H1 (cell line): ENCODE measurements at regions not wholly inside any gene's neighbourhood (a gene's known extent, or its start where the extent isn't known, plus 50 kb on each side); places are given as distances from the start of the nearest gene placed in this dataset.
A peak's percentile ranks its signal among the peaks of the same experiment; 100 is the strongest.

Source experiments
- CTCF ChIA-PET: fragments of 300-600 bp; sonication (Branson Sonifier 250); formaldehyde crosslinking; loops from one replicate; lab custom pipeline; 2021; ENCODE audit not compliant: partially characterized antibody; lab: Charles Lee
- POLR2A ChIA-PET: fragments of 300-600 bp; sonication (Branson Sonifier 250); formaldehyde crosslinking; loops from one replicate; lab custom pipeline; 2021; ENCODE audit warnings: inconsistent platforms; ENCODE audit not compliant: partially characterized antibody; lab: Charles Lee
- DNase-seq, 2 experiments: peaks; one replicate each; pipeline versions ENCODE4 v3.0.0 to v3.0.0-alpha.2; 2010 to 2022; ENCODE audit warnings: low spot score in 2 of 2, low read depth in 1 of 2, mixed read lengths in 1 of 2
- FAIRE-seq: peaks from 2 replicates; lab custom pipeline; 2011; peaks lifted over from hg19 to GRCh38; lab: Jason Lieb, UNC
- H2AFZ ChIP-seq: 2 replicates; pipeline ENCODE4 v1.8.1; 2012; ENCODE audit warnings: low read length, inconsistent platforms
- H2AK5ac ChIP-seq: 2 replicates; pipeline ENCODE4 v1.6.1; 2013; ENCODE audit warnings: low read depth, low read length
- H2BK120ac ChIP-seq: replicated peaks from 2 replicates; pipeline ENCODE3; 2013; ENCODE audit warnings: low read depth, low read length, inconsistent platforms
- H2BK12ac ChIP-seq: 2 replicates; pipeline ENCODE4 v1.6.1; 2013; ENCODE audit warnings: low read depth, low read length
- H2BK15ac ChIP-seq: 2 replicates; pipeline ENCODE4 v1.6.1; 2013; ENCODE audit warnings: low read length
- H2BK20ac ChIP-seq: 2 replicates; pipeline ENCODE4 v1.6.1; 2013; ENCODE audit warnings: low read length
- H2BK5ac ChIP-seq: 2 replicates; pipeline ENCODE4 v1.6.1; 2013; ENCODE audit warnings: low read depth, low read length
- H3K14ac ChIP-seq: 2 replicates; pipeline ENCODE4 v1.6.1; 2013; ENCODE audit warnings: inconsistent platforms; ENCODE audit not compliant: insufficient read length
- H3K18ac ChIP-seq: 2 replicates; pipeline ENCODE4 v1.6.1; 2013; ENCODE audit warnings: low read length; ENCODE audit errors: extremely low read depth
- H3K23ac ChIP-seq: 2 replicates; pipeline ENCODE4 v1.6.1; 2013; ENCODE audit warnings: inconsistent platforms; ENCODE audit not compliant: insufficient read length
- H3K23me2 ChIP-seq: 2 replicates; pipeline ENCODE4 v1.6.1; 2013; ENCODE audit warnings: low read depth, low read length
- H3K27ac ChIP-seq: 2 replicates; pipeline ENCODE4 v1.6.1; 2011; ENCODE audit warnings: low read depth, low read length, inconsistent platforms
- H3K27me3 ChIP-seq, 4 experiments: replicated peaks in 1 of 4; 1 replicate in 1 of 4; 2 replicates in 3 of 4; pipeline versions ENCODE4 v1.6.1 to v1.8.1; 2011 to 2013; ENCODE audit warnings: low read length in 3 of 4, mild to moderate bottlenecking in 3 of 4, inconsistent platforms in 2 of 4, mixed read lengths in 2 of 4, moderate library complexity in 1 of 4; ENCODE audit not compliant: control insufficient read depth in 3 of 4, insufficient read depth in 3 of 4; ENCODE audit errors: extremely low read depth in 1 of 4
- H3K36me3 ChIP-seq, 4 experiments: 2 replicates each; pipeline versions ENCODE4 v1.6.1 to v1.8.1; 2011 to 2013; ENCODE audit warnings: mild to moderate bottlenecking in 4 of 4, low read length in 3 of 4, moderate library complexity in 2 of 4, control low read depth in 1 of 4, inconsistent platforms in 1 of 4; ENCODE audit not compliant: insufficient read depth in 4 of 4, control insufficient read depth in 2 of 4
- H3K4ac ChIP-seq: replicated peaks from 2 replicates; pipeline ENCODE3; 2013; ENCODE audit warnings: low read length, low read depth, mixed read lengths, inconsistent platforms; ENCODE audit not compliant: insufficient read length
- H3K4me1 ChIP-seq, 4 experiments: replicated peaks in 1 of 4; 1 replicate in 1 of 4; 2 replicates in 3 of 4; pipeline versions ENCODE4 v1.6.1 to v1.8.1; 2011 to 2013; ENCODE audit warnings: low read length in 3 of 4, inconsistent platforms in 2 of 4, mixed read lengths in 1 of 4; ENCODE audit not compliant: insufficient read depth in 4 of 4, control insufficient read depth in 3 of 4
- H3K4me2 ChIP-seq, 2 experiments: 2 replicates each; pipeline versions ENCODE4 v1.6.1 to v1.8.1; 2011 to 2013; ENCODE audit warnings: low read depth in 2 of 2, low read length in 2 of 2, control low read depth in 1 of 2, inconsistent platforms in 1 of 2, mild to moderate bottlenecking in 1 of 2; ENCODE audit not compliant: insufficient read depth in 1 of 2
- H3K4me3 ChIP-seq, 4 experiments: fragments of 200-600, 300-600 bp in 1 of 4; sonication (generic), shearing (Covaris generic), sonication (Bioruptor Twin) in 1 of 4; 2 replicates each; pipeline versions ENCODE4 v1.5.1 to v1.8.1; 2011 to 2016; ENCODE audit warnings: low read length in 4 of 4, low read depth in 3 of 4, control low read depth in 2 of 4, inconsistent platforms in 2 of 4, mild to moderate bottlenecking in 2 of 4, mixed read lengths in 1 of 4, moderate library complexity in 1 of 4; ENCODE audit not compliant: insufficient read depth in 2 of 4; ENCODE audit errors: extremely low read depth in 1 of 4
- H3K56ac ChIP-seq: replicated peaks from 2 replicates; pipeline ENCODE3; 2013; ENCODE audit warnings: low read depth, mild to moderate bottlenecking, mixed read lengths, low read length, inconsistent platforms; ENCODE audit not compliant: insufficient read length
- H3K79me1 ChIP-seq: 2 replicates; pipeline ENCODE4 v1.6.1; 2013; ENCODE audit warnings: low read depth, low read length, control low read depth
- H3K79me2 ChIP-seq, 2 experiments: 2 replicates each; pipeline versions ENCODE4 v1.6.1 to v1.8.1; 2012 to 2013; ENCODE audit warnings: low read length in 2 of 2, mild to moderate bottlenecking in 2 of 2, inconsistent platforms in 1 of 2; ENCODE audit not compliant: insufficient read depth in 2 of 2, control insufficient read depth in 1 of 2
- H3K9ac ChIP-seq, 4 experiments: replicated peaks in 1 of 4; 1 replicate in 1 of 4; 2 replicates in 3 of 4; pipeline versions ENCODE4 v1.6.1 to v1.8.1; 2011 to 2013; ENCODE audit warnings: low read depth in 3 of 4, low read length in 3 of 4, control low read depth in 2 of 4, mild to moderate bottlenecking in 2 of 4, moderate library complexity in 2 of 4, inconsistent platforms in 1 of 4; ENCODE audit errors: extremely low read depth in 1 of 4
- H3K9me3 ChIP-seq, 2 experiments: 2 replicates each; pipeline versions ENCODE4 v1.6.1 to v1.8.1; 2012 to 2013; ENCODE audit warnings: mild to moderate bottlenecking in 2 of 2, moderate library complexity in 2 of 2, control low read depth in 1 of 2, inconsistent platforms in 1 of 2, low read depth in 1 of 2, low read length in 1 of 2, mixed read lengths in 1 of 2; ENCODE audit not compliant: insufficient read depth in 2 of 2
- H4K20me1 ChIP-seq, 2 experiments: replicated peaks in 1 of 2; 2 replicates each; pipeline versions ENCODE3 to v1.8.1; 2011 to 2013; ENCODE audit warnings: inconsistent platforms in 2 of 2, low read length in 2 of 2, mild to moderate bottlenecking in 1 of 2; ENCODE audit not compliant: insufficient read depth in 2 of 2, control insufficient read depth in 1 of 2
- H4K5ac ChIP-seq: 2 replicates; pipeline ENCODE4 v1.6.1; 2013; ENCODE audit warnings: low read length, low read depth, mixed read lengths, inconsistent platforms; ENCODE audit not compliant: insufficient read length
- H4K8ac ChIP-seq: 2 replicates; pipeline ENCODE4 v1.8.0; 2013; ENCODE audit warnings: mild to moderate bottlenecking, moderate library complexity, low read length, inconsistent platforms; ENCODE audit not compliant: insufficient read depth; ENCODE audit errors: extremely low read depth
- H4K91ac ChIP-seq: replicated peaks from 2 replicates; pipeline ENCODE3; 2013; ENCODE audit warnings: low read length, mixed read lengths, inconsistent platforms; ENCODE audit not compliant: insufficient read length
- ASH2L ChIP-seq: fragments of 200-600, 300-600 bp; sonication (generic); IDR thresholded peaks from one replicate; pipeline ENCODE4 v1.7.1; 2017; ENCODE audit warnings: low read length
- E2F6 ChIP-seq: IDR thresholded peaks from 2 replicates; pipeline ENCODE4 v1.6.1; 2012; ENCODE audit warnings: inconsistent platforms
- EGR1 ChIP-seq: IDR thresholded peaks from 2 replicates; pipeline ENCODE4 v1.6.1; 2011; ENCODE audit warnings: low read depth, low read length, borderline replicate concordance
- EP300 ChIP-seq, 2 experiments: IDR thresholded peaks; 1 replicate in 1 of 2; 2 replicates in 1 of 2; pipeline ENCODE4 v1.6.1; 2011 to 2012; ENCODE audit warnings: low read depth in 2 of 2, low read length in 2 of 2, mild to moderate bottlenecking in 2 of 2, borderline replicate concordance in 1 of 2, inconsistent platforms in 1 of 2, moderate library complexity in 1 of 2
- FOSL1 ChIP-seq: IDR thresholded peaks from 2 replicates; pipeline ENCODE4 v1.6.1; 2011; ENCODE audit warnings: mild to moderate bottlenecking, low read depth, low read length, moderate library complexity; ENCODE audit not compliant: insufficient read depth
- JUN ChIP-seq: IDR thresholded peaks from 2 replicates; pipeline ENCODE4 v1.6.1; 2011; ENCODE audit warnings: low read depth, mild to moderate bottlenecking, improper control_type of control experiment, low read length
- JUND ChIP-seq: IDR thresholded peaks from 2 replicates; pipeline ENCODE4 v1.6.1; 2011; ENCODE audit warnings: mild to moderate bottlenecking, improper control_type of control experiment, low read length
- SUZ12 ChIP-seq: fragments of 200-600 bp; sonication (generic); IDR thresholded peaks from 2 replicates; pipeline ENCODE4 v1.6.1; 2012; ENCODE audit warnings: mild to moderate bottlenecking, inconsistent platforms, low read length, moderate library complexity, mixed read lengths
- WGBS, 2 experiments: shearing (Covaris generic) in 1 of 2; methylation state at CpG; one replicate each; pipeline versions ENCODE4 v1.1.6 to v1.1.7; 2013 to 2015; ENCODE audit warnings: low lambda C conversion rate in 2 of 2, mixed read lengths in 2 of 2, inconsistent platforms in 1 of 2, low coverage in 1 of 2, missing lambda C conversion rate in 1 of 2; ENCODE audit not compliant: insufficient replicate concordance in 2 of 2, insufficient coverage in 1 of 2, insufficient read length in 1 of 2; ENCODE audit errors: extremely low coverage in 1 of 2, missing lambda C conversion rate in 1 of 2; 5-methylcytosine and 5-hydroxymethylcytosine counted together

- no peak overlapping the region for H2BK120ac ChIP-seq
- H4K91ac ChIP-seq, result no peak overlapping the region
- ChIA-PET POLR2A (no interaction called here), CTCF (no interaction called here)
- no peaks in the 10 kb centered on the region for H3K9me3 ChIP-seq
- no peak overlapping the region for H3K23ac ChIP-seq
- H2AFZ ChIP-seq, result peak overlapping the region; percentile 81
- H3K36me3 ChIP-seq, result no peaks in the 10 kb centered on the region
- H3K4ac ChIP-seq, result no peak overlapping the region
- DNase-seq (no peak), FAIRE-seq (no peak)
- no peak overlapping the region for H4K8ac ChIP-seq
- peaks cover 0 to 4% (median 0%) of the 10 kb centered on the region in 4 experiments; a peak in 1 of 7 replicates for H3K4me1 ChIP-seq
- no peaks in the 10 kb centered on the region for H3K79me2 ChIP-seq
- no peak overlapping the region for H3K18ac ChIP-seq
- 66% methylated on average over 1 of the region's 1 CpG; no CpG with 5 or more reads in 1 of the 2 experiments for WGBS, 2 experiments
- H3K4me2 ChIP-seq, result no peak overlapping the region
- TF ChIP-seq EGR1, result no peak
- TF ChIP-seq ASH2L, result peak; percentile 20
- TF ChIP-seq E2F6, result no peak
- 0 out of 2 replicates have a peak, but pooled peaks have one; percentile 31 for TF ChIP-seq JUN
- peak; percentile 74; the same call in 1 of the 2 replicates for TF ChIP-seq JUND
- TF ChIP-seq EP300 (IDR thresholded peaks at IDR 0.05; ENCODE audit: borderline replicate concordance in 1 of 2, low read depth in 2 of 2, low read length in 2 of 2), result no peak
- TF ChIP-seq FOSL1, result no peak
- TF ChIP-seq SUZ12, result no peak
- H3K14ac ChIP-seq, result no peak overlapping the region
- H3K27ac ChIP-seq, result no peak overlapping the region; the same call in 1 of the 2 replicates
- H3K23me2 ChIP-seq, result no peaks in the 10 kb centered on the region
- H4K5ac ChIP-seq, result no peak overlapping the region
- H3K9ac ChIP-seq, result no peak overlapping the region
- no peaks in the 10 kb centered on the region for H4K20me1 ChIP-seq
- H3K79me1 ChIP-seq, result no peaks in the 10 kb centered on the region
- H3K4me3 ChIP-seq, result no peak overlapping the region
- no peaks in the 10 kb centered on the region for H3K27me3 ChIP-seq
- H2BK20ac ChIP-seq, result no peak overlapping the region
- H2BK12ac ChIP-seq, result no peak overlapping the region
- no peak overlapping the region for H3K56ac ChIP-seq
- H2BK5ac ChIP-seq, result no peak overlapping the region
- no peak overlapping the region for H2AK5ac ChIP-seq
- H2BK15ac ChIP-seq, result no peak overlapping the region
These were observed 62.3 kb upstream of the NYAP2 start for GRCh38 chr2:225337183-225337582.
